ENCODE measurements at regions not wholly inside any gene's neighbourhood (a gene's known extent, or its start where the extent isn't known, plus 50 kb on each side); places are given as distances from the start of the nearest gene placed in this dataset.

- Histone ChIP-seq H3K9me3 (peaks cover 8% of the 10 kb centered on the region), H3K27ac (peak overlapping the region; percentile 68), H3K36me3 (no peaks in the 10 kb centered on the region), H3K4me1 (no peaks in the 10 kb centered on the region), H3K4me3 (no peak overlapping the region), H3K27me3 (no peaks in the 10 kb centered on the region)
- no peak for DNase-seq (ENCODE audit: extremely low spot score in 2 of 2)
- TF ChIP-seq, protein P1, sequence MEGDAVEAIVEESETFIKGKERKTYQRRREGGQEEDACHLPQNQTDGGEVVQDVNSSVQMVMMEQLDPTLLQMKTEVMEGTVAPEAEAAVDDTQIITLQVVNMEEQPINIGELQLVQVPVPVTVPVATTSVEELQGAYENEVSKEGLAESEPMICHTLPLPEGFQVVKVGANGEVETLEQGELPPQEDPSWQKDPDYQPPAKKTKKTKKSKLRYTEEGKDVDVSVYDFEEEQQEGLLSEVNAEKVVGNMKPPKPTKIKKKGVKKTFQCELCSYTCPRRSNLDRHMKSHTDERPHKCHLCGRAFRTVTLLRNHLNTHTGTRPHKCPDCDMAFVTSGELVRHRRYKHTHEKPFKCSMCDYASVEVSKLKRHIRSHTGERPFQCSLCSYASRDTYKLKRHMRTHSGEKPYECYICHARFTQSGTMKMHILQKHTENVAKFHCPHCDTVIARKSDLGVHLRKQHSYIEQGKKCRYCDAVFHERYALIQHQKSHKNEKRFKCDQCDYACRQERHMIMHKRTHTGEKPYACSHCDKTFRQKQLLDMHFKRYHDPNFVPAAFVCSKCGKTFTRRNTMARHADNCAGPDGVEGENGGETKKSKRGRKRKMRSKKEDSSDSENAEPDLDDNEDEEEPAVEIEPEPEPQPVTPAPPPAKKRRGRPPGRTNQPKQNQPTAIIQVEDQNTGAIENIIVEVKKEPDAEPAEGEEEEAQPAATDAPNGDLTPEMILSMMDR (IDR thresholded peaks at IDR 0.05) = no peak
- TF ChIP-seq POLR2A (IDR thresholded peaks at IDR 0.05) = no peak
- peak in 1 of 2 donors; percentile 9 for TF ChIP-seq POLR2AphosphoS5 (IDR thresholded peaks at IDR 0.05; ENCODE audit: insufficient read depth in 1 of 2, low read depth in 1 of 2)
- intact Hi-C loops (cut with DNase I) = no loop called here
Measured at GRCh38 chr18:77373730-77374445, 124.2 kb downstream of the GALR1 start.

- TF ChIP-seq, protein P1 (IDR thresholded peaks at IDR 0.05) = no peak
- TF ChIP-seq POLR2AphosphoS5 (IDR thresholded peaks at IDR 0.05; ENCODE audit: insufficient read depth in 1 of 2, low read depth in 1 of 2) (no peak), POLR2A (IDR thresholded peaks at IDR 0.05) (no peak)
- H3K4me1 ChIP-seq = no peaks in the 10 kb centered on the region
- H3K9me3 ChIP-seq = peaks cover 8% of the 10 kb centered on the region
- H3K4me3 ChIP-seq = no peak overlapping the region
- no peak for DNase-seq (ENCODE audit: extremely low spot score in 2 of 2)
- intact Hi-C loops (cut with DNase I) = no loop called here
- H3K27ac ChIP-seq = peak overlapping the region; percentile 68
- no peaks in the 10 kb centered on the region for H3K27me3 ChIP-seq
- H3K36me3 ChIP-seq = no peaks in the 10 kb centered on the region
Measured at GRCh38 chr18:77374446-77374805, 124.8 kb downstream of the GALR1 start.

GRCh38 chr18:77376043-77376732 is 126.5 kb downstream of the GALR1 start:
- no peak for DNase-seq (ENCODE audit: extremely low spot score in 2 of 2)
- H3K27me3 ChIP-seq = no peaks in the 10 kb centered on the region
- no peak overlapping the region for H3K4me3 ChIP-seq
- no peaks in the 10 kb centered on the region for H3K36me3 ChIP-seq
- no peaks in the 10 kb centered on the region for H3K9me3 ChIP-seq
- TF ChIP-seq POLR2AphosphoS5 (IDR thresholded peaks at IDR 0.05; ENCODE audit: insufficient read depth in 1 of 2, low read depth in 1 of 2) (no peak), POLR2A (IDR thresholded peaks at IDR 0.05) (no peak)
- TF ChIP-seq, protein P1 (IDR thresholded peaks at IDR 0.05) = no peak
- intact Hi-C loops (cut with DNase I) = no loop called here
- H3K4me1 ChIP-seq = no peaks in the 10 kb centered on the region
- H3K27ac ChIP-seq = no peak overlapping the region

GRCh38 chr18:77376733-77377094 is 127.1 kb downstream of the GALR1 start:
- DNase-seq (ENCODE audit: extremely low spot score in 2 of 2) = no peak

More at GRCh38 chr18:77376733-77377094, 127.1 kb downstream of the GALR1 start:
- intact Hi-C loops (cut with DNase I) = no loop called here
- no peaks in the 10 kb centered on the region for H3K4me1 ChIP-seq
- H3K27me3 ChIP-seq = no peaks in the 10 kb centered on the region
- no peaks in the 10 kb centered on the region for H3K9me3 ChIP-seq
- H3K36me3 ChIP-seq = no peaks in the 10 kb centered on the region
- no peak overlapping the region for H3K27ac ChIP-seq
- no peak overlapping the region for H3K4me3 ChIP-seq
- TF ChIP-seq, protein P1 (IDR thresholded peaks at IDR 0.05) = no peak
- TF ChIP-seq POLR2A (IDR thresholded peaks at IDR 0.05) = no peak
- TF ChIP-seq POLR2AphosphoS5 (IDR thresholded peaks at IDR 0.05; ENCODE audit: insufficient read depth in 1 of 2, low read depth in 1 of 2) = no peak

Measured in vagina (tissue), 2 donors.